ENCODE measurements at regions not wholly inside any gene's neighbourhood (a gene's known extent, or its start where the extent isn't known, plus 50 kb on each side); places are given as distances from the start of the nearest gene placed in this dataset.

GRCh38 chr19:16002406-16003384 lies 53.9 kb downstream of the OR10H4 start:
- no peak for TF ChIP-seq CTCF (IDR thresholded peaks at IDR 0.05)
- TF ChIP-seq POLR2A (IDR thresholded peaks at IDR 0.05), result no peak
